Astrocyte of the cerebellum (primary cell): ENCODE measurements at regions not wholly inside any gene's neighbourhood (a gene's known extent, or its start where the extent isn't known, plus 50 kb on each side); places are given as distances from the start of the nearest gene placed in this dataset.

ENCODE experiments used
- DNase-seq: peaks from one replicate; pipeline ENCODE4 v3.0.0-alpha.2; 2011; ENCODE audit warnings: low read depth
- H3K4me3 ChIP-seq: 2 replicates; pipeline ENCODE4 v1.5.1; 2011; ENCODE audit warnings: mild to moderate bottlenecking, low read depth, low read length, moderate library complexity
- CTCF ChIP-seq: IDR thresholded peaks from 2 replicates; pipeline ENCODE4 v1.5.1; 2012; ENCODE audit warnings: low read length, low read depth, moderate library complexity, mild to moderate bottlenecking; ENCODE audit errors: missing control alignments
- in situ Hi-C: cut with HindIII; loops from 2 replicates; pipeline ENCODE4 v1.10.0; 2017; ENCODE audit warnings: low sequenced_read_pairs

DNA sequence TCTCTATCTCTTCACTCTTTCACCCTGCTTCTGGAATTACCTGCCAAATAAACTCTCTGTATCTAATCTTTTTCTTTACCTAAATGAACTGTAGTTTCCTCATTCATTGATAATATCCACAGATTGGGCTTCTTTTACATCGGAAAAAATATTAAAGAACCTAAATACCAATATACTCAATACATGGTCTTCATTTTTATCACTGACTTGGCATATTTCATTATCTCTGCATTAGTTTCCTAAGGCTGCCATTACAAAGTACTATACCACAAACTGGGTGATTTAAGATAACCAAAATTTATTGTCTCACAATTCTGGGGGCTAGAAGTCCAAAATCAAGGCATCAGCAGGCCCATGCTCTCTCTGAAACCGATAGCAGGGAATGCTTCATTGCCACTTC, 411.9 kb upstream of the SPTLC3 start:
- in situ Hi-C loops = no loop called here
- TF ChIP-seq CTCF = no peak
- DNase-seq = no peak
- no peak overlapping the region for H3K4me3 ChIP-seq

GRCh38 chr20:12597551-12597950, 411.2 kb upstream of the SPTLC3 start:
- in situ Hi-C loops = no loop called here
- no peak for TF ChIP-seq CTCF
- no peak overlapping the region for H3K4me3 ChIP-seq
- no peak for DNase-seq

DNA sequence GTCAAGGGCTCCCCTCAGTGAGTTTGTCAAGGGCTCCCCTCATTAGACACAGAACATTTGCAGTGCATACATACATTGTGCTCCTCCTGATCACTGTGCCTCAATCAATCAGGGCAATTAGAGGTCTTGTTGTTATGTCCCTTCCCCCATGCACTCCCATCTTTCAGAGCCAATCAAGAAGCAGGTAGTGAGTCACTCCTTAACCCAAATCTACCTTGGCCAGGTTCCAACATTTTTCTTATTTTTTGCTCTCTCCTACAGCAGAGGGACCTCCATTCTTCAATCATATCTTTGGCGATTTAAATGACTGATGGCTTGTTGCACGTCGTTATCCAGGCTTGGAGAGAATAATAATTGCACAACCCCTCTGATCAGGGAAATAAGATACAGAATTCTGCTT, 409.9 kb upstream of the SPTLC3 start:
- no peak for DNase-seq
- H3K4me3 ChIP-seq = no peak overlapping the region
- TF ChIP-seq CTCF = no peak
- in situ Hi-C loops = no loop called here

GRCh38 chr20:12599494-12599893, 409.3 kb upstream of the SPTLC3 start:
- no peak overlapping the region for H3K4me3 ChIP-seq
- TF ChIP-seq CTCF = no peak
- DNase-seq = no peak
- in situ Hi-C loops = no loop called here

- TF ChIP-seq CTCF = no peak
- no peak overlapping the region for H3K4me3 ChIP-seq
- DNase-seq = no peak
- in situ Hi-C loops = no loop called here
Observed at GRCh38 chr20:12605751-12606150, 403.0 kb upstream of the SPTLC3 start.

DNA sequence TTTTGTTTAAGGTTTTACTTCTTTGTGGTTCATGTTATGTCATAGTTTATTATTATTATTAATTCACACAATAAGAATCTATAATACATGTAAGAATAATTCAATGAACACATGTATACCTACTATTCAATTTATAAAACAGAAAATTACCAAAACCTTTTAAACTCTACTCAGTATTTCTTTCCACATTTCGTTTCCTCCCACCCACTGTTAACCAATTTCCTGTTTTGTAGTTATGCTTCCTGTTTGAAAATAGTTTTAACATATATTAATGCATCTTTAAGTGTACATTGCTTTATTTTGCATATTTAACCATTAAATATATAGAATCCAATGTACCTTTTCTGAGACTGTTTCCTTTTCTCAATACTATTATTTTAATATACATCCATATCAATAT, 397.9 kb upstream of the SPTLC3 start:
- in situ Hi-C loops = no loop called here
- no peak for DNase-seq
- no peak for TF ChIP-seq CTCF
- H3K4me3 ChIP-seq = no peak overlapping the region

DNA sequence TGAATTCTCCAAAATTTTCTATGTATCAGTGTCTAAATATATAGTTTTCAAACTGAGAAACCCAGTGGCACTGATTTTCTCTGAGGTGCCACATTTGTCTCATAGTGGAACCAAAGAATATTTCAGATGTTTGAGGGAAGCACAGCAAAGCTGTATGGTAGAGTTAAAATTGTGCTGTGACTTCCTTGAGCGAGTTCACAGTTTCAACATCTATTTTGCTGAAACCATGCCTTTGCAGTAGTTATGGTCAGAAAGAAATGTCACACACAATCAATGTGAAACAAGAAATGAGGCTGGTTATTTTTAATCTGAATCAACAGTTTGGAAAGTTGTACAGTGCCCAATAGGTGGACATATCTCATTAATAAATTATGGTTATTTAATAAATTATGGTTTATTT, 394.0 kb upstream of the SPTLC3 start:
- TF ChIP-seq CTCF = no peak
- no peak overlapping the region for H3K4me3 ChIP-seq
- no peak for DNase-seq
- in situ Hi-C loops = no loop called here
